OCI-LY3 (cell line): ENCODE measurements at regions not wholly inside any gene's neighbourhood (a gene's known extent, or its start where the extent isn't known, plus 50 kb on each side); places are given as distances from the start of the nearest gene placed in this dataset.

ENCODE experiments used
- CTCF ChIP-seq: fragments of 200-600, 300-600 bp; sonication (generic); IDR thresholded peaks from 2 replicates; pipeline ENCODE4 v1.5.1; 2014; ENCODE audit warnings: antibody characterized with exemption, low read length, low read depth
- EZH2phosphoT487 ChIP-seq: fragments of 200-600 bp; shearing (Covaris generic); IDR thresholded peaks from 2 replicates; pipeline ENCODE4 v1.6.1; 2018; ENCODE audit warnings: antibody characterized with exemption, mixed run types, low read depth

DNA sequence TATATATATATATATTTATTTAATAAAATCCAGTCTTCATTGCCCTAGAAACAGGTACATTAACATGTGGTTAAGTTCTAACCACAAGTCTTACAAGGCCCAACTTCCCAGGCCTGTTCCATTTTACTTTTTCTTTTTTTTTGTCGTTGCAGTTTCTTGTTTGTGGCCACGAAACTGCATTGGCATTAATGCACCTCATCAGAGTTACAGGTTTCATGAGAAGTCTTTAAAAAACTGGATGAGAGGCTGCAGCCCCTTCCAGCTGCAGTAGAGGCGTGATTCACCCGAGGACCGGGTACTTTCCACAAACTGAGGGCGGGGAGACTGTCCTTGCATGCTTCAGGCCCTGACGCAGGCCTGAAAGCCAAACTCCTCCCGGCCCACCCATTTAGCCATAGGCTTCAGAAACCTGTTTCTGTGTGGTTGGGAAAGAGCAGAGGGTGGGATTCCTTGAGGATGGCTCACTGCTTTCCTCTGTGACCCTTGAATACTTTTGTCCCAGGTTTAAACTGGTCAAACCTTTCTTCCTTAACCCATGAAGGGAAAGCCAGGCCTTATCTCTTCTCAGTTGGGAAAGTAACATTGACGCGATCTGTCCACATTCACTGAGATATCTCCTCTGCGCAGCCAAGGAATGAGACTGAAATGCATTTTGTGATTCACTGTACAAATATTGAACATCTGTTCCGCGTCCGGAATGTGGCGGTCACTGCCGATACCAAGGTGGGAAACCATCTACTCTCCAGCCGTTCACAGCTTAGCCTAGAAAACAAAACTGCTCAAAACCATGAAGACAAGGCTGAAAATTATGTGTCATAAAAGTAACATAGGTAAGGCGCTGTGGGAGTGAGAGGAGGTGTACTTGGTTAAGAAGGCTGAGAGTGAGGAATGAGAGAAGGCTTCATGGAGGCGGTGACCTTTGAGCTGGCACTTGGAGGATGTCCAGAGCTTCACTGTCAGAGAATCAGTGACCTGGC is 311.7 kb downstream of the GATA3 start:
- TF ChIP-seq EZH2phosphoT487 (no peak), CTCF (no peak)
